DND-41 (cell line): ENCODE measurements at regions not wholly inside any gene's neighbourhood (a gene's known extent, or its start where the extent isn't known, plus 50 kb on each side); places are given as distances from the start of the nearest gene placed in this dataset.

Experiments used
- EZH2 ChIP-seq: IDR thresholded peaks from 3 replicates; pipeline ENCODE4 v1.6.1; 2012; ENCODE audit warnings: borderline replicate concordance, low read depth, mild to moderate bottlenecking, moderate library complexity, low read length, inconsistent platforms; ENCODE audit not compliant: severe bottlenecking
- TF ChIP-seq, protein P1 (sequence below): IDR thresholded peaks from 2 replicates; pipeline ENCODE4 v1.5.1; 2012; ENCODE audit warnings: borderline replicate concordance, low read length, moderate library complexity, mild to moderate bottlenecking; ENCODE audit not compliant: poor library complexity, severe bottlenecking; ENCODE audit errors: extremely low read depth

DNA sequence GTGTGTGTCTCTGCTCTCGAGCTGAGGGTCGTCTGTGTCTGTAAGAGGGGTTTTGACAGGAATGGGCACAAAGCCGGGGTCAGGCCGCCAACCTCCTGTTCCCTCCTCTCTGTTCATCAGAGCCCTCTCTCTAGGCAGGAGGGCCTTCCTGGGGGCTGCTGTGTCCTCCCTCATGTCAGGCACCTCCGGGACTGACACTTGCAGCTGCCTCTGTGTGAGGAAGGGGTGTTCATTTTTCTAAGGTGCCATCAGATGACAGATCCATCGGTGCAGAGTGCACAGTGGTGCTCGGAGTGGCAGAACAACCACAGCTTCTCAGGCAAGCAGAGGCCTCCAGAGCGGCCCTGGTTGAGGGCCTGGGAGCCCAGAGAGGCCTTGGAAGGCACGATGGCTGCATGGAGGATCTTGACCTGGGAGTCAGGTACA, 265.4 kb upstream of the B3GAT1 start:
- TF ChIP-seq, protein P1, sequence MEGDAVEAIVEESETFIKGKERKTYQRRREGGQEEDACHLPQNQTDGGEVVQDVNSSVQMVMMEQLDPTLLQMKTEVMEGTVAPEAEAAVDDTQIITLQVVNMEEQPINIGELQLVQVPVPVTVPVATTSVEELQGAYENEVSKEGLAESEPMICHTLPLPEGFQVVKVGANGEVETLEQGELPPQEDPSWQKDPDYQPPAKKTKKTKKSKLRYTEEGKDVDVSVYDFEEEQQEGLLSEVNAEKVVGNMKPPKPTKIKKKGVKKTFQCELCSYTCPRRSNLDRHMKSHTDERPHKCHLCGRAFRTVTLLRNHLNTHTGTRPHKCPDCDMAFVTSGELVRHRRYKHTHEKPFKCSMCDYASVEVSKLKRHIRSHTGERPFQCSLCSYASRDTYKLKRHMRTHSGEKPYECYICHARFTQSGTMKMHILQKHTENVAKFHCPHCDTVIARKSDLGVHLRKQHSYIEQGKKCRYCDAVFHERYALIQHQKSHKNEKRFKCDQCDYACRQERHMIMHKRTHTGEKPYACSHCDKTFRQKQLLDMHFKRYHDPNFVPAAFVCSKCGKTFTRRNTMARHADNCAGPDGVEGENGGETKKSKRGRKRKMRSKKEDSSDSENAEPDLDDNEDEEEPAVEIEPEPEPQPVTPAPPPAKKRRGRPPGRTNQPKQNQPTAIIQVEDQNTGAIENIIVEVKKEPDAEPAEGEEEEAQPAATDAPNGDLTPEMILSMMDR = no peak
- TF ChIP-seq EZH2 = no peak
